Sigmoid colon (tissue), 6 donors: ENCODE measurements at regions not wholly inside any gene's neighbourhood (a gene's known extent, or its start where the extent isn't known, plus 50 kb on each side); places are given as distances from the start of the nearest gene placed in this dataset.
"Not testable (repeated sequence)": the region's sequence is repeated elsewhere in the genome, so short reads cannot be mapped to it uniquely, and the experiment has no call there.

Experiments used
- DNase-seq: peaks from one replicate; pipeline ENCODE4 v3.0.0-alpha.2; 2019
- H3K27ac ChIP-seq, 4 donors: fragments of 200-600 bp; sonication (generic); one replicate each; pipeline ENCODE4 v1.5.1; 2016 to 2019; ENCODE audit warnings: mild to moderate bottlenecking in 1 of 4
- H3K27me3 ChIP-seq, 3 donors: fragments of 200-600 bp; sonication (generic); one replicate each; pipeline ENCODE4 v1.5.1; 2019; ENCODE audit warnings: mild to moderate bottlenecking in 1 of 3
- H3K36me3 ChIP-seq, 4 donors: fragments of 200-600 bp; sonication (generic); one replicate each; pipeline ENCODE4 v1.5.1; 2016 to 2019
- H3K4me1 ChIP-seq, 4 donors: fragments of 200-600 bp; sonication (generic); one replicate each; pipeline ENCODE4 v1.5.1; 2017 to 2019
- H3K4me3 ChIP-seq, 4 donors: fragments of 200-600 bp; sonication (generic); one replicate each; pipeline ENCODE4 v1.5.1; 2017 to 2019; ENCODE audit warnings: mild to moderate bottlenecking in 2 of 4, moderate library complexity in 1 of 4
- H3K9me3 ChIP-seq, 4 donors: fragments of 200-600 bp in 3 of 4; sonication (generic) in 3 of 4; one replicate each; pipeline versions ENCODE4 v1.5.1 to v1.6.1; 2013 to 2019
- EP300 ChIP-seq, 4 donors: sonication (generic); formaldehyde crosslinking; IDR thresholded peaks; one replicate each; pipeline ENCODE4 v1.6.1; 2017; ENCODE audit warnings: antibody characterized with exemption in 4 of 4
- POLR2A ChIP-seq, 2 donors: fragments of 450-650 bp; IDR thresholded peaks; one replicate each; pipeline ENCODE4 v1.6.1; 2016; ENCODE audit warnings: antibody characterized with exemption in 2 of 2, mild to moderate bottlenecking in 2 of 2, moderate library complexity in 2 of 2
- POLR2AphosphoS5 ChIP-seq, 4 donors: sonication (generic); formaldehyde crosslinking; IDR thresholded peaks; one replicate each; pipeline ENCODE4 v1.6.1; 2017; ENCODE audit warnings: antibody characterized with exemption in 4 of 4
- WGBS, 2 donors: extraction: QIAGEN DNeasy Blood & Tissue Kit; methylation state at CpG; one replicate each; pipeline ENCODE4 v1.1.7; 2013; 5-methylcytosine and 5-hydroxymethylcytosine counted together
- intact Hi-C: fragments of 100-400 bp; cut with DNase I; formaldehyde crosslinking; loops from one replicate; pipeline ENCODE4 v1.15.1; 2023
- TF ChIP-seq, protein P1 (sequence below), 4 experiments: fragments of 450-650 bp in 3 of 4; fragments of 200-600 bp in 1 of 4; IDR thresholded peaks; one replicate each; pipeline ENCODE4 v1.5.1; 2016 to 2019; ENCODE audit warnings: antibody characterized with exemption in 4 of 4, mild to moderate bottlenecking in 3 of 4, moderate library complexity in 2 of 4
- donor health status: healthy with polysubstance abuse.
- donor health status: healthy.

GRCh38 chr22:27252282-27253049 lies 549.1 kb downstream of the MN1 start:
- WGBS, 2 donors, result 68 to 82% methylated on average over 9 of the region's 9 CpGs
- peak overlapping the region in 2 of 4 donors; percentile 8 to 21 for H3K27ac ChIP-seq

DNA sequence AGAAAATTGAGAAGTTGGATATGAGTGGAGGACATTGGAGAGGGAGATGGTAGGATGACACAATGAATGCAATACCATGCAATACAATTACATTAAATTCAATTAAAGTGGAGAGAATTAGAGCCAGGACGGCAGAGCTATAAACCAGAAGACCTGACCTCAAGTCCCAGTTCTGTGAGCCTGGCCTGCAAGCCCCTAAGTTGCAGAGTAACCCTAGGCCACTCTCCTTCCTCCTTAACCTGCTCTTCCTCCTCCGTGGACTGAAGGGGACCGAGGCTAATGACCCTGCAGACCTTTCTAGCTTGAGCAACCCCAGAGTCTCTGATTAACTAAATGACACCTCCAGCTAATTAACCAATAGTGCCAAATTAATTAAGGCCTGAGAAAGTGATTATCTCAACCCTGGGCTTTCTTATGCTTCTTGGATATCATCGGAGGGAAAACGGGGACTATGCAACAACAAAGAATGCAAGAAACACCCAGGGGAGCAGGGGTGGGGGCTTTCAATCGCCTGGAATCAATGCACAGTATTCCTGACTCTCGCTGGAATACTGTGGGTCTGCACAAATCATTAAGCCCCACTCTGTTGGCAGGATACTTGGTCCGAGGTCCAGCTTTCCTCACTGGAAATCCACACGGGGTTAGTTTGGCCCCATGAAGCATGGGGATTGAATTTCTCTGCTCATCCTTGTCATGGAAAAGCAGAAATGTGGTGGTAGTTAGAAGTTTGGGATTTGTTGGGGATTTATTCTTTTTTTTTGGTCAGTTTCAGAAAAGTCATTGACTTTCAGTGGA lies 548.3 kb downstream of the MN1 start:
- intact Hi-C loops, result no loop called here
- H3K27me3 ChIP-seq, result no peaks in the 10 kb centered on the region
- TF ChIP-seq, protein P1, sequence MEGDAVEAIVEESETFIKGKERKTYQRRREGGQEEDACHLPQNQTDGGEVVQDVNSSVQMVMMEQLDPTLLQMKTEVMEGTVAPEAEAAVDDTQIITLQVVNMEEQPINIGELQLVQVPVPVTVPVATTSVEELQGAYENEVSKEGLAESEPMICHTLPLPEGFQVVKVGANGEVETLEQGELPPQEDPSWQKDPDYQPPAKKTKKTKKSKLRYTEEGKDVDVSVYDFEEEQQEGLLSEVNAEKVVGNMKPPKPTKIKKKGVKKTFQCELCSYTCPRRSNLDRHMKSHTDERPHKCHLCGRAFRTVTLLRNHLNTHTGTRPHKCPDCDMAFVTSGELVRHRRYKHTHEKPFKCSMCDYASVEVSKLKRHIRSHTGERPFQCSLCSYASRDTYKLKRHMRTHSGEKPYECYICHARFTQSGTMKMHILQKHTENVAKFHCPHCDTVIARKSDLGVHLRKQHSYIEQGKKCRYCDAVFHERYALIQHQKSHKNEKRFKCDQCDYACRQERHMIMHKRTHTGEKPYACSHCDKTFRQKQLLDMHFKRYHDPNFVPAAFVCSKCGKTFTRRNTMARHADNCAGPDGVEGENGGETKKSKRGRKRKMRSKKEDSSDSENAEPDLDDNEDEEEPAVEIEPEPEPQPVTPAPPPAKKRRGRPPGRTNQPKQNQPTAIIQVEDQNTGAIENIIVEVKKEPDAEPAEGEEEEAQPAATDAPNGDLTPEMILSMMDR (IDR thresholded peaks at IDR 0.05), result no peak
- TF ChIP-seq EP300 (IDR thresholded peaks at IDR 0.05) (no peak), POLR2A (IDR thresholded peaks at IDR 0.05) (no peak), POLR2AphosphoS5 (IDR thresholded peaks at IDR 0.05) (no peak)
- DNase-seq, result no peak
- 88% methylated on average over 9 of the region's 9 CpGs for WGBS, 2 donors
- peaks cover 0 to 1% (median 0%) of the 10 kb centered on the region in 4 donors for H3K4me1 ChIP-seq
- H3K4me3 ChIP-seq, result no peak overlapping the region
- no peaks in the 10 kb centered on the region for H3K36me3 ChIP-seq
- H3K9me3 ChIP-seq, result peaks cover 3 to 14% (median 10%) of the 10 kb centered on the region in 4 donors
- H3K27ac ChIP-seq, result no peak overlapping the region

More at GRCh38 chr22:27252282-27253049, 549.1 kb downstream of the MN1 start:
- H3K4me3 ChIP-seq, result no peak overlapping the region
- intact Hi-C loops, result no loop called here
- peak; percentile 22 to 67 (median 27) for TF ChIP-seq POLR2AphosphoS5 (IDR thresholded peaks at IDR 0.05)
- TF ChIP-seq, protein P1 (IDR thresholded peaks at IDR 0.05), result no peak
- peaks cover 0 to 10% (median 3%) of the 10 kb centered on the region in 4 donors for H3K4me1 ChIP-seq
- H3K9me3 ChIP-seq, result peaks cover 3 to 14% (median 10%) of the 10 kb centered on the region in 4 donors
- no peaks in the 10 kb centered on the region for H3K36me3 ChIP-seq
- peak; percentile 87 for DNase-seq
- H3K27me3 ChIP-seq, result no peaks in the 10 kb centered on the region

GRCh38 chr22:27254063-27254462 lies 547.5 kb downstream of the MN1 start:
- peaks cover 3 to 14% (median 10%) of the 10 kb centered on the region in 4 donors for H3K9me3 ChIP-seq
- DNase-seq, H3K36me3 ChIP-seq, H3K4me3 ChIP-seq, intact Hi-C loops, H3K27me3 ChIP-seq, H3K27ac ChIP-seq, H3K4me1 ChIP-seq: not testable (repeated sequence)
- WGBS, 2 donors, result 69 to 81% methylated on average over 5 of the region's 5 CpGs

DNA sequence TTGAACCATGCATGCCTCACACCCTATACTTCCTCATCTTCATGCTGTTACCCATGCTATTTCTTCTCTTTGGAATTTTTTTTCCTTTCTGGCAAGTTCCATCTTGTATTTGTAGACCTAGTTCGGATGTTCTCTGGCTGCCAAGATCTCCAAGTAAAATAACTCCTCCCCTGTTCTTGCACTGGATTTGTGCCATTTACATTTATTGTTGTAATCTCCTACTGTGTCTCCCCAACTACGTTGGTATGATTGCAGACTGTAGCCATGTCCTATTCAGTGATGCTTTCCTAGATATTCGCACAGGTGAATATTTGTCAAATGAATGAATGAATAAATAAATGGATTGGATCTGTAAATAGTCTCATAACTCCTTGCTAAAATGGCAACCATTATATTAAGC lies 546.0 kb downstream of the MN1 start:
- no peak for TF ChIP-seq POLR2AphosphoS5 (IDR thresholded peaks at IDR 0.05)
- no peak for TF ChIP-seq EP300 (IDR thresholded peaks at IDR 0.05)
- no peak for TF ChIP-seq POLR2A (IDR thresholded peaks at IDR 0.05)
- TF ChIP-seq, protein P1 (IDR thresholded peaks at IDR 0.05), result no peak

GRCh38 chr22:27257987-27258386 lies 543.6 kb downstream of the MN1 start:
- 63 to 79% methylated on average over 5 of the region's 5 CpGs for WGBS, 2 donors
- H3K27me3 ChIP-seq, result peaks cover 0 to 4% (median 0%) of the 10 kb centered on the region in 3 donors
- no peak for DNase-seq
- peaks cover 3 to 14% (median 10%) of the 10 kb centered on the region in 4 donors for H3K9me3 ChIP-seq
- no peak for TF ChIP-seq POLR2A (IDR thresholded peaks at IDR 0.05)
- TF ChIP-seq POLR2AphosphoS5 (IDR thresholded peaks at IDR 0.05), result no peak
- TF ChIP-seq, protein P1 (IDR thresholded peaks at IDR 0.05), result no peak
- TF ChIP-seq EP300 (IDR thresholded peaks at IDR 0.05), result no peak
- intact Hi-C loops, result no loop called here
- H3K36me3 ChIP-seq, result no peaks in the 10 kb centered on the region
- no peak overlapping the region for H3K27ac ChIP-seq
- no peaks in the 10 kb centered on the region for H3K4me1 ChIP-seq
- H3K4me3 ChIP-seq, result no peak overlapping the region

More for the DNA sequence above, 546.0 kb downstream of the MN1 start:
- Histone ChIP-seq H3K4me1 (no peaks in the 10 kb centered on the region), H3K27me3 (no peaks in the 10 kb centered on the region), H3K36me3 (no peaks in the 10 kb centered on the region), H3K27ac (no peak overlapping the region), H3K9me3 (peaks cover 3 to 14% (median 10%) of the 10 kb centered on the region in 4 donors), H3K4me3 (no peak overlapping the region)
- WGBS, 2 donors, result 68 to 83% methylated on average over 3 of the region's 3 CpGs
- intact Hi-C loops, result no loop called here
- DNase-seq, result no peak
